Tibial nerve (tissue), 4 donors: ENCODE measurements at regions not wholly inside any gene's neighbourhood (a gene's known extent, or its start where the extent isn't known, plus 50 kb on each side); places are given as distances from the start of the nearest gene placed in this dataset.

Experiments used
- EP300 ChIP-seq, 2 donors: sonication (generic); formaldehyde crosslinking; IDR thresholded peaks; one replicate each; pipeline ENCODE4 v1.6.1; 2017; ENCODE audit warnings: antibody characterized with exemption in 2 of 2, mild to moderate bottlenecking in 1 of 2
- POLR2A ChIP-seq, 2 donors: fragments of 450-650 bp; IDR thresholded peaks; one replicate each; pipeline ENCODE4 v1.6.1; 2017; ENCODE audit warnings: antibody characterized with exemption in 2 of 2, mild to moderate bottlenecking in 2 of 2, moderate library complexity in 2 of 2
- TF ChIP-seq, protein P1 (sequence below), 5 experiments: fragments of 200-600 bp in 3 of 5; fragments of 450-650 bp in 2 of 5; sonication (generic) in 3 of 5; IDR thresholded peaks; one replicate each; pipeline ENCODE4 v1.5.1; 2016 to 2019; ENCODE audit warnings: antibody characterized with exemption in 5 of 5, mild to moderate bottlenecking in 3 of 5, moderate library complexity in 2 of 5

DNA sequence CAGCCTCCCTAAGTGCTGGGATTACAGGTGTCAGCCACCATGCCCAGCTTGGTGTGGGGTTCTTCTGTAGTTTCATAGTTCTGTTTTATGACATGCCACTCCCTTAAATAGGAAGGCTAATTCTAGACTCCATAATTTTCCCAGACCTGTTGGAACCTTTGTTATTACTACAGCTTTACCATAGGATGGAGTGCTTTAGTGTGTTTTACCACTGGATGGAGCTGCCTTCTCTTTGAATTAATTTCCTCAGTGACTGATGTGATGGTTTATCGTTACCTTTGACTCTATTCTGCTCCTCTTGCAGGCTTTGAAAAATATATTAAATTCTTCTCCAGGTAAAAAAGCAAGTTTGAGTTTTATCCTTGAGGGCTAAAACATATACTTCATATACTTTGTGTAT is 84.6 kb upstream of the NEK7 start:
- TF ChIP-seq POLR2A (IDR thresholded peaks at IDR 0.05), result no peak
- TF ChIP-seq, protein P1, sequence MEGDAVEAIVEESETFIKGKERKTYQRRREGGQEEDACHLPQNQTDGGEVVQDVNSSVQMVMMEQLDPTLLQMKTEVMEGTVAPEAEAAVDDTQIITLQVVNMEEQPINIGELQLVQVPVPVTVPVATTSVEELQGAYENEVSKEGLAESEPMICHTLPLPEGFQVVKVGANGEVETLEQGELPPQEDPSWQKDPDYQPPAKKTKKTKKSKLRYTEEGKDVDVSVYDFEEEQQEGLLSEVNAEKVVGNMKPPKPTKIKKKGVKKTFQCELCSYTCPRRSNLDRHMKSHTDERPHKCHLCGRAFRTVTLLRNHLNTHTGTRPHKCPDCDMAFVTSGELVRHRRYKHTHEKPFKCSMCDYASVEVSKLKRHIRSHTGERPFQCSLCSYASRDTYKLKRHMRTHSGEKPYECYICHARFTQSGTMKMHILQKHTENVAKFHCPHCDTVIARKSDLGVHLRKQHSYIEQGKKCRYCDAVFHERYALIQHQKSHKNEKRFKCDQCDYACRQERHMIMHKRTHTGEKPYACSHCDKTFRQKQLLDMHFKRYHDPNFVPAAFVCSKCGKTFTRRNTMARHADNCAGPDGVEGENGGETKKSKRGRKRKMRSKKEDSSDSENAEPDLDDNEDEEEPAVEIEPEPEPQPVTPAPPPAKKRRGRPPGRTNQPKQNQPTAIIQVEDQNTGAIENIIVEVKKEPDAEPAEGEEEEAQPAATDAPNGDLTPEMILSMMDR (IDR thresholded peaks at IDR 0.05), result no peak
- TF ChIP-seq EP300 (IDR thresholded peaks at IDR 0.05), result no peak
